GM21717 (cell line): ENCODE measurements at regions not wholly inside any gene's neighbourhood (a gene's known extent, or its start where the extent isn't known, plus 50 kb on each side); places are given as distances from the start of the nearest gene placed in this dataset.

Experiments
- ATAC-seq: cut with Tn5 transposase; IDR thresholded peaks from one replicate; pipeline ENCODE4 v1.9.1; 2021; ENCODE audit warnings: mild to moderate bottlenecking, moderate library complexity; ENCODE audit not compliant: unreplicated experiment

DNA sequence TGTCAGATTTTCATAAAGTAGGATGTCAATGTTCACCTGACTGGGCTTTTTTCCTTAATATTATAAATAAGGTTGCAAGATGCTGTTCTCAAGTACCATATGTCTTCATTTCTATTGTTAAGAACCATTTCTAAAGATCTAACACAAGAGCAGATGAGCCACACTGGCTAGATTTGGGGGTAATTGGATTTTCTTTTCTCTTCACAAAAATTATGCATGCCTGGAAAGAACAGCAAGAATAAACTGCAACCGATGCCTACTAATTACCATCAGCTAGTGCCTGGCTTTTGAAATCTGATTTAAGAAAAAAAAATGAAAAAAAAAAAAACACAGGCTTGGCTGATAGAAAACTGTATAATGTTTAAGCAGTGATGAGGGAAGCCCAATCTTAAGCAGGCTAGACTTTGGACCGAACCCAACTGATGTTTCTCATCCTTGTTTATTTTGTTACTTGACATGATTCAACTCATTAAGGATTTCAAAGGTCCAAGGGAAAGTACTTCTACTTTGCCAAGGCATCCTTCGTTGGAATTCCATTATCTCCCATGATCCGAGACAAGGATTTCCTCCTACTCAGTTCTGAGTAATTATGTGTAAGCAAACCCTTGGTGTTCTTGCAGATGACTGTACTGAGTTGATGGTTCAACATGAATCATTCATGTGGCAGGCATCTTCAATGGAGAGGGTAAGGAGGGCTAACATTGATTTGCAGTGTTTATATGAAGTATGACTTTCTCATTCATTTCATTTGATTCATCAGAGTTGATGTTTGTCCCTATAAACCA is 300.5 kb downstream of the SPRY2 start:
- ATAC-seq, result no peak

DNA sequence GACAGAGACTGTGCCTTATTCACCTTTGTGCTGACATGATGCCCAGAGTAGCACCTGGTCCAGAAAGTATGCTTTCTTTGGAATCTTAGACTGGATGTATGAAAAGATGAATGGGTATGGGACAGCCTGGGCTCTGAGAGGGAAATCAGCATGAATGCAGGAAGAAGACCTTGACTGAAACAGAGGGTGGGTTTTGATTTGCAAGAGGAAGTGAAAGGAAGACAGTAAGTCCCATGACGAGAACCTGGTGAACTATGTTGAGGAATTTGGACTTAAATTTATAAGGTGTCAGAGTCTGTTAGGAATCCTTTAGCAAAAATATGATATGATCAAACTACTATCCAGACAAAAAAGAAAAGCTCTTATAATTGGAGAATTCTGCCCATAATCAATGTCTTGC is 301.9 kb downstream of the SPRY2 start:
- peak; percentile 76 for ATAC-seq

DNA sequence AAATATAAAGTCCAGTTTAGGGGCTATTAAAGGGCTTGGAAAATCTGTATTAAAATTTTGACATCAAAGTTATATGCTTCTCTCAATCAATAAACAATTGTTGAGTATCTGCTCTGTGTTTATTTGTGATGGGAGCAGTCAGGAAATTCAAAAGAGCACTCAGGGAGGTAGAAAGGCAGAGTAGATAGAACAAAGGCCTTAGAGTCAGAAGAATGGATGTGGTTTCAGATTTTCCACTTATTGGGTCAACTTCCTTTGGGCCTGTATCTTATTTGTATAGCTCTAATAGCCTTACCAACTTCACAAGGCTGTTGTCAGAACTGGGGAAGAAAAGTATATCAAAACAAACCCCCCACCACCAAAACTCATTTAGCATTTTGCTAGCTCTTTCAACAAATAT is 302.6 kb downstream of the SPRY2 start:
- ATAC-seq, result no peak

DNA sequence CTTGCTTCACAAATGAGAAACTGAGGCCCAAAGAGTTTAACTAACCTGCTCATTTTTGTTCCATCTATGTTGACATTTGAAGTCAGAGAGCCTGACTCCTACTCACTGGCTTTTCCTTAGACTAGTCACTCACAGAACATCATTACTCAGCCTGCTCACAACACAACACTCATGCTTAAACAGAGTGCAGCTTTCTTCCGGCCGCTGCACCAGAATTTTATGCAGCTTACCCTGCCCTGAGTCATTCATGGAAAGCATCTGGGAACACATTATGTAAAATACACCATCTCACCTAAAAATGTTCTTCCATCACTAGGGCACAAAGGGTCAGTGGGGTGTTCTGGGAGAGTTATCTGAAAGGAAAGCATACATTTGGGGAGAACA is 303.4 kb downstream of the SPRY2 start:
- ATAC-seq, result peak; percentile 65

DNA sequence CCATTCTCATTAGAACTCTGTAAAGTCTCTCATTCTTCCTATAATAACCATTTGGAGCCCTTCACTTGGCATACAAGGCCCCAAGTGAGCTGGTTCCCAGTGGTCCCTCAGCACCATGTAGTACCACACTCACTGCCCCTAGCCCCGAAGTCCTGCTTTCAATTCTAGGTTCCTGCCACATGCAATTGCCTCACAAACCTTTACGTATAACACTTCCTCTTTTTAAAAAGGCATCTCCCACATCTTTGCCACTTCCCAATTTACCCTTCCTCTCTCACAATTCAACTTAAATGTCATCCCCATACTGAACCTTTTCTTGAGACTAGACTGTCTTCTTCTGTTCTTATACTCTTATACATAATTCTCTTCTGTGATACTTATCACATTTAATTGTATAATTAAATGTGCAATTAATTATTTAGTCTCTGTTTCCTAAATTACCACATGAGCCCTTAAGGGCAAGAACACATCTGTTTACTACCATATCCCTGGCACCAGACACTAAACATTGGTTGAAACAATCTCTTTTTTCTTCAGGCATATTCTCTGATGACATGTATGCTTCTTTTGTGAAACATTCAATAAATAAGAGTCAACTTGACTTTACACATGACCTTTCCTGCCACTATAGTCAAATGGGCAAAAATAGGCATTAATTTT is 304.0 kb downstream of the SPRY2 start:
- peak; percentile 63 for ATAC-seq

DNA sequence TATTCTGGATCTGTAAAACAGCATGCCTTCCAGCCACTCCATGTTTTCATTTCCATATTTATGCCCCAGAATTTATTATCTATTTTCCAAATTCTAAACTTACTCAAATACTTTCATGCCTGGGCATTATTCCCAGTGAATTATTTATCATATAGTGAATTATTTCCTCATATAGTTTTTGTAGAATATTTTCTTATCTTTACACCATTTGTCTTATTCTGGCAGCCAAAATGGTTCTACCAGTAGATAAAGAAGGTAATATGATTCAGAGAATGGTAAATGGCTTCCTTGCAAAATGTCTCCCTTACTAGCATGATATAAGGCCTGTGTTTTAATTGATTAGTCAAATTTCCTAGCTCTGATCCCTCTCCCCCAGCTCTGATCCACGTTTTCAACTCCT is 305.8 kb downstream of the SPRY2 start:
- ATAC-seq, result no peak

DNA sequence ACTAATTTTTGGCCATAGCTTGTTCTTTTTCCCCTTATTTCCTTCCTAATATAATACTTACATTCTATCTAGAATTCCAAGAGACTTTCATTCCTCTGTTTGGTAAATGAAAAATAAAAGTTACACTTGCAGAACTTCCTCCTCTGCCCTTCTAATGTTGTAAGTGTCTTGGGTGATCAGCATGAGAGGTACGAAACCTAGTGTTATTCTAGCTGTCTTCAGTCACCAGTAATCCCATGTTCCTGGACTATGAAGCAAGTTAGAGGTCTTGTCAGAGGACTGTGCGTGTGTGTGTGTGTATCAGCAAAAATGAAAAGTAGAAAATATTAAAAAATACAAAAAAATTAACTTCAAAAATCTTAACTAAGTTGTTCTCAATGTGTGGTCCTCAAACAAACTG is 307.0 kb downstream of the SPRY2 start:
- ATAC-seq, result no peak

DNA sequence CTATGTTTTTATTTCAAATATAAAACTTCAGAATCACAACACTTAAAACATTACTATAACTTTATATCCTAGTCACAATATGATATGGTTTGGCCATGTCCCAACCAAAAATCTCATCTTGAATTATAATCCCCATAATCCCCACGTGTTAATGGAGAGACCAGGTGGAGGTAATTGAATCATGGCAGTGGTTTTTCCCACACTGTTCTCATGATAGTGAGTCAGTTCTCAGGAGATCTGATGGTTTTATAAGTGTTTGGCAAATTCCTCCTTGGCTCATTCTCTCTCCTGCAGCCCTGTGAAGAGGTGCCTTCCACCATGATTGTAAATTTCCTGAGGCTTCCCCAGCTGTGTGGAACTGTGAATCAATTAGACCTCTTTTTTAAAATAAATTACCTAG is 307.6 kb downstream of the SPRY2 start:
- no peak for ATAC-seq

DNA sequence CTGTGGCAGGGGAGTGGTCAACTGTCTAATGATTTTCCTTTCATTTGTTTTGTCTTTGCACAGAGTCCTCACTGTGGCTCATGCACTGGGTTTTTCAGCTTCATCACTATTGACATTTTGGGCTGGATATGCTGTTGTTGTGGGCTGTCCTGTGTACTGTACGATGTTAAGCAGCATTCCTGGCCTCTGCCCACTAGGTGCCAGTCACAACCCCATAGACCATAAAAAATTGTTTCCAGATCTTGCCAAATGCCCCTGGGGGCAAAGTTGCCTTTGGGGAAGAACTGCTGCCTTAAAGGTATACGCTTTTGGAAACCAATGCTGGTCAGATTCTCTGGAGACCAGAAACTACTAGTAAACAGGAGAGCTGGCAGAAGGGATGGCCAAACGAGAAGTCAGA is 310.4 kb downstream of the SPRY2 start:
- ATAC-seq, result no peak

DNA sequence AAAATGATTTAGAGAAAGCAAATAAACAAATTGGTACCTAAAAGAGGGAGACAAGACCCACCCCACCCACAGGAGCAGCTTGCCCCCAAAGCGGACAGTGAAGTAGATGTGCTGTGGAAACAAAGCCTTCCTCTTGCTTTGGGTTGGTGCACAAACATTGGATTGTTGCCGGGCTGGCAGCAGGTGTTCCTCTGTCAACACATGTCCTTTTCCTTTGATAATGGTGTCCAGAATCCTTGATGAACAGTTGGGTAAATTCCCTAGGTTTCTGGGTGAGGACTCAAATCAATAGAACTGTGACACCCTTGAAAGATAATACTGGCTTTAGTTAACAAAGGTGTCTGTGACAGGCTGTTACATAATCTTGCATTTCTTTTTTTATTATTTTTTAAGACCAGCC is 311.8 kb downstream of the SPRY2 start:
- ATAC-seq, result no peak

DNA sequence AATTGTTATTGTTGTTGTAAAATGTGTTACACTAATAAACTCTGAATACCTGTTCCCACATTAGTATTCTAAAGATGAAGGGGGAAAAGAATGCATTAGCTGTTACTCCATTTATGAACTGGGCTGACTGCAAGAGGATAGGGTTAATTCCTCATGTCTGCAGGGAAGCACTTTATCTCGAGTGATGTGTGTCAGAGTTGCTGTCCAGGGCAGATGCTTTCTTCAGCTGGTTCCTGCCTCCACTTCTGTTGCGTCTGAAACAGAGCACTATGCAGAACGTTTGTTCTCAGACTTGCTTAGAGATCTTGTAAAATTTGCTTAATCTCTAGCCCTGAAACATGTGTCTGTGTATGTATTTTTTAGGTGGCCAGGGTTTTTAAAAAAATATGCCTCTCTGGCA is 318.8 kb downstream of the SPRY2 start:
- ATAC-seq, result no peak

DNA sequence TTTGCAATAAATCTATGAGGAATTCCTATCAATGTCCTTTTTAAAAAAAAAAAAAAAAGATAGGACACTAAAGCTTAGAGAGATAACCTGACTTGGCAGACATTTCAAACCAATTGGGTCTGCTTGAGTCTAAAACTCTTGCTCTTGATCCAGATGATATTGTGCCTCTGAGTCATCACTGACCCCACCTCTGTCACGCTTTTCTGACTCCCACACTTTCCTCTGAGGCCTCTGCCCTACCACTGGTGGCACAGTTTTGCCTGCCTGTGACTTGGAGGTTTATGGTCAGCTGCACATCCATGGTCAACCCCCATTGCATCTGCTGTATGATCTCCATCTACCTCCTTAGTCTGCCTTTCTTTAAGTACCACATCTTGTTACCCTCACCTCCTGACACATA is 328.7 kb downstream of the SPRY2 start:
- ATAC-seq, result no peak

DNA sequence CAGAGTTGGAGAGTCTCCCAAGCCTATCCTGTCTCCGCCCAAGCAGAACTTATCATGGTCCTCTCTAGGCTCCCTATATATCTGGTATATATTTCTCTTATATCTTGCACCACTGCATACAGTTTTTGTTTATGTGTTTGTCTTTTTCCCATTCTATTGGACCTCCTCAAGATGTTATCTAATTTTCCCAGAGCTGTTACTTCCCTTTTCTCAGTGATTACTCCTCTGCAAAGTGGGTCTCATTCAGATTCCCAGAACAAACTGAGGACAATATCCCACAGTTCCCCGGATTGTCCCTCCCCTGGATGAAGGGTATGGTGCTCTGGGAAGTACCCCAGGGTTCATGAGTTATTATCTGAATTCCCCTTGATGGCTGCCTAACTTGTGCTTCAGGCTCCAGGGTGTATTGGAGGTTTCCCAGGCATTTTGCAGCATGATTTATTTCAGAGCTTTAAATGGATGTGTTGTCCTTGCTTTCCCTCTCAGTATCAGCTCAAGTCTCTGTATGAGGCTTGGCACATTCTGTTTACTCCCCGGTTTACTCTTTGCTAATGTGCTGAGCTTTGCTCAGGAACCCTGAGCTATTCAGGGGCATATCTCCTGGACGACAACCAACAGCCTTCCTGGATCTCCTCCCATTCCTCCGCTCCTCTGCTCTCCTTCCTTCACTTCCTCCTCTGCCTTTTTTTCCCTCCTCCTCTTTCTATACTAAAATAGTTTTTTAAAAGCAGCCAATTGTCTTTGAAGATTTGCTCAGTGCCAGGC is 329.3 kb downstream of the SPRY2 start:
- ATAC-seq, result no peak

DNA sequence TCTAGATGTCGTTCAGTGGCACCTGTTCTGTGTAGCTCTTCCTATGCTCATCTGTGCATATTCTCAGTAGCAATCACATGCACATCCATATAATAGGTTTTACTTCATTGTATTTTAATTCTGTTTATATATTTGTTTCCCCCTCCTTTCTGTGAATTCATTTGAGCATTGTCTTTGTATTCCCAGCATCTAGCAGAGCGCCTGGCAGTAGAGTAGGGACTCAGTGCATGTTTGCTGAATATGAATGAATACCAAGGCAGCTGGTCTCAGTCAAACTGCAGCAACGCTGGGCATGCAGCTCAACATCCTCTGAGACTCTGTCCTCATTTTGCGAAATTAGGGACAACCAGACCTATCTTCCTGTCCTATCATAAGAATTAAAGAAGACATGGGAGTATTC is 330.1 kb downstream of the SPRY2 start:
- no peak for ATAC-seq

DNA sequence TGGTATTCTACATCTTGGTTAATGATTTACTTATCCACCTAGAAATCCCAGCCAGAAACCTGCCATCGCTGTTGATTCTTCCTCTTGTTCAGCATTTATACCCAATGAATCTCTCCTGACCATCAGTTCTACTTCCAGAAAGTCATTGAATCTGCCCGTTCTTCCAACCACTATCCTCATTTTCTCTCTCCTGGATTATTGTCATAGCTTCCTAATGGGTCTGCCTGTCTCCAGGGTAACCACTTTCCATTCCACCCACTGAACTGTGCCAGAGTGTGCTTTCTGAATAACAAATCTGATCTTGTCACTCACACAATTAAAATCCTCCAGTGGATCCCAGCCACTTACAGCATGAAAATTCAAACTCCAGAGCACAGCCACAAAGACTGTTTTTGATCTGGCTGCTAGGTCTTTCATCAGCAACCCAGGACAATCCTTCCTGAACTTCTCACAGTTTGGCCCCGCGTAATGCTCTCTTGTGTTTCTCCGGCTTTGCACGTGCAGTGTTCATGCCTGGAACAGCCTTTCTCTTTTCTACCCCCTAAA is 330.6 kb downstream of the SPRY2 start:
- ATAC-seq, result no peak

DNA sequence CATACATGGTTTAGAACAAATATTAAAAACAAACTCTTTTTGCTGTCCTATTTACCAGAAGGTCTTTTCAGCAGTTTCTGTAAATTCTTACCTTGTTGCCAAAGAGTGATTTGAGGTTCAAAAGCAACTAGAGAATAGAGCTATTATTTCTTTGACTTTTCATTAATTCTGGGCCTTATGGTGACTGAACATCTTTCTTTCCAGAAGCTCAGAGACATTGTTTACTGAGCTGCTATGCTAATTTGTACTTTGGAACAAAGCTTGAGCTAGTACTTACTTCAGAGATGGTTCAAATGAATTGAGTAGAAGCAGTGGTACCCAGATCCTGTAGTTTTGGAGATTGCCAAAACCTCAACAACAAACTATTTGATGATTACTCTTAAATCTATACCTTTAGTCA is 331.2 kb downstream of the SPRY2 start:
- no peak for ATAC-seq

DNA sequence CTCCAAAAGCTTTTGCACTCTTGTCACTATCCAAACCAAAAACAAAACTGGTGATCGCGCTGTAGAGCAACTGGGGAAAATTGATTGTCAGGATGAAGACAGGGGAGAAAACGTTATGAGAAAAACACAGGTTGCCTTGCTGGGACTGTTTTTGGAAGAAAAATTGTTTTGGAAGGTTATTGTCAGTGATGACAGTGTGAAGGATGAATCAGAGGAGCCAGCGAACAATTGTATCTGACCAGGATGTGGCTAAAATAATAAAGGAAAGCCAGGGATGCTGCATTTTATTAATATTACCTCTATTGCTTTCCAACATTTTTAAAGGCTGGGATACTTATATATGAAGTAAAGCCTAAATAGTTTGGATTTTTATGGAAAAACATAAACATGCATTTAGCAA is 334.0 kb downstream of the SPRY2 start:
- ATAC-seq, result no peak

DNA sequence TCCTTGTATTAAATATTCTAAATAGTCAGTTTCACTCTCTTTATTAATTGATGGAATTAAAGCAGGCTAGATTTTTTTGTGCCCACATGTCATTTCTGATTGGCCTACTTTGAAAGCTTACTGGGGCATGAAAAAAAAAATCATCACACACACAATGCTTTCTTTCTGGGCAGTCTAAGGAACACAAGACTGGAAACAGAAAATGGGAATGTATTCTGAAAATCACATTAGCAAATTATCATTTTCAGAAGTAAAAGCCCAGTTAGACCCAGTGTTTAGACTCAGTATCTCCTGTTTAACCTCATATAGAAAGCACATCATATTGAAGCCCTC is 339.4 kb downstream of the SPRY2 start:
- ATAC-seq, result no peak

DNA sequence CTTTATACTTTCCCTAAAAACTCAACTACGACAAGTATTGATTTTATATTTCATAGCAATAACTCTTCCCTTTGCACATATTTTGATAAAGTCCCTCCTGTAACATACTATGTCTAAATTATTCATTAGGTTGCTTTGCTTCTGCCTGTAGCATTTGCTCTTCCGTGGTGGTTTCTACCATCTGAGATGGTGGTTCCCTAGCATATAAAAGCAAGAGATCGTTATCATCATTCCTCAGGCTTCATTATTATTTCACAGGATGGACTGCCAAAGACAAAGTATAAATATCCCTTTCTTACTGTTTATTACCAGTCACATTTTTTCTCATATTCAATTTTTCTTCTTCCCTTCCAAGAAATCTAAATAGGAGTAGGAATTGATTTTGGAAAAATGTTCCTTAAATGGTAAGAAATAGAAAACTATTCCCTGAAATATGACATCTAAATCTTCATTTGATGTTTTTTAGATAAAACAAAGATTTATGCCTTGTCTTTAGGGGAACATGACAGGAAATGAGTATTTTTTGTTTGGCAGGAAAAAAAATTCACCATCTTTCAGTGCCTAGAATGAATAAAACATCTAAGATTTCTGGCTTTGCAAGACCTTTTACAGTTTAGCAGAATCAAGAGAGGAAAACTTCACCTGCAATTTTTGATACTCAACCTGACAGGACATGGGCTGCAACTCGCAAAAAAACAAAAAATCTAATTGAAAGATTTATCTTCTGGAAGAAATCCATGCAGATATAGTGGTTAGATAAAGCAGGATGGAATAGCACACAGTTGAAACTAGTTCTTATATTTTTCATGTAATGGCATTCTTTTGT is 340.0 kb downstream of the SPRY2 start:
- no peak for ATAC-seq

DNA sequence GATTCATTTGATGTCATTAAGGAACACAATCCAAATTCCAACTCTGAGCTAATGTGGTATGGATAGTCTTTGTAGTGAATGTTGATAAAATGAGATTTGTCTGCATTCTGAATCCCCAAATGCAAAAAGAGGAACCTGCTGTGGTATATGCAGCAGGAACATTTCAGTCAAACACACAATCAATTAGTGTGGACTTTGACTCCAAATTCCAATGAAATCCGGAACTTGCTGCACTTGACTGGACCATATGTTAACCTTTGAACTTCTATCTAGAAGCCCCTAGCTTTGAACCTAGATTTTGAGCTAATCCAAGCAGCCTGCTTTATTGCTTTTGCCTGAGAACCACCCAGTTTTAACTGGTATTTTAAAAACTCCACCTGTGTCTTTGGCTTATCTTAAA is 341.3 kb downstream of the SPRY2 start:
- ATAC-seq, result no peak

DNA sequence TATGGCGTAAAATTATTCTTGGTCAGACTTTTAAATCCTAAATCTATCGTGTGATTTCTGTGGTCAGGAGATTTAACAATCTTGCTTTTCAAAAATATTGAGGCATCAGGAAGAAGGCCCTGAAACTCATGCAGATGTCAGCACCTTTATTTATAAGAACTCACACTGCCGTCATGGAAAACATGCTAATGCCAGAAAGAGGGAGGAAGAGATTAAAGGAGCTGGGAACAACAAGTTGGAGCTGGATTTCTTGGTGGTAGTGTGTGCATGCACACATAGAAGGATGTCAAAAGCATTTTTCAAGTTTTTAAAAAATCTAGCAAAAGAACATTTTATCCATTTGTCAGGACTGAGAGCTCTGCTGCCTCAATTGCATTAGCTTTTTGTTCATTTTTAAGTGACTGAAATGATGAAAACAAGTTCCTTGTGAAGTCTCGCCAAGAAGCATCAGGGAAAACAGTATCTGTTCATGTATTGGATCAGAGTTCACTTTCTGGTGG is 342.5 kb downstream of the SPRY2 start:
- ATAC-seq, result no peak
